ENCODE measurements at regions not wholly inside any gene's neighbourhood (a gene's known extent, or its start where the extent isn't known, plus 50 kb on each side); places are given as distances from the start of the nearest gene placed in this dataset.
"Not testable (repeated sequence)": the region's sequence is repeated elsewhere in the genome, so short reads cannot be mapped to it uniquely, and the experiment has no call there.

- DNase-seq: no peak
Observed at GRCh38 chr14:106228541-106229158, 702.3 kb downstream of the TMEM121 start.

DNA sequence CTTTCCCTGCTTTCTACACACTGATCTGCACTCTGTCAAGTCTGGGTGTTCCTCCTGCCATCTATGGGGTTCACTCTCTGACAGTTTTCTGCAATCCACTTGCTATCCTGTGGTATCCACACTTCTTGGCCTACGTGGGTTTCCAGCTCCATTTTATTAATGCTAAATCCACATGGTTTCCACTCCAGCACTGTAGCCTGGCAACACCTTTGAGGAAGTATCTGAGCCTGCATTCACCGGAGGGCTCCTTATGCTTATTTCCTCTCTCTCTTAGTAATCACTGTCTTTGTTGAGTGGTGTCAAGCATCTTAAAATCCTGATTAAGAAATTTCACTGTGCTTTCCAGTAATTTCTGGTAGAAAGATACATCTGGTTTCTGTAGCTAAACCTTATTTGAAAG lies 703.7 kb downstream of the TMEM121 start:
- DNase-seq: no peak

GRCh38 chr14:106233191-106233590 lies 706.8 kb downstream of the TMEM121 start:
- not testable (repeated sequence) for DNase-seq

DNA sequence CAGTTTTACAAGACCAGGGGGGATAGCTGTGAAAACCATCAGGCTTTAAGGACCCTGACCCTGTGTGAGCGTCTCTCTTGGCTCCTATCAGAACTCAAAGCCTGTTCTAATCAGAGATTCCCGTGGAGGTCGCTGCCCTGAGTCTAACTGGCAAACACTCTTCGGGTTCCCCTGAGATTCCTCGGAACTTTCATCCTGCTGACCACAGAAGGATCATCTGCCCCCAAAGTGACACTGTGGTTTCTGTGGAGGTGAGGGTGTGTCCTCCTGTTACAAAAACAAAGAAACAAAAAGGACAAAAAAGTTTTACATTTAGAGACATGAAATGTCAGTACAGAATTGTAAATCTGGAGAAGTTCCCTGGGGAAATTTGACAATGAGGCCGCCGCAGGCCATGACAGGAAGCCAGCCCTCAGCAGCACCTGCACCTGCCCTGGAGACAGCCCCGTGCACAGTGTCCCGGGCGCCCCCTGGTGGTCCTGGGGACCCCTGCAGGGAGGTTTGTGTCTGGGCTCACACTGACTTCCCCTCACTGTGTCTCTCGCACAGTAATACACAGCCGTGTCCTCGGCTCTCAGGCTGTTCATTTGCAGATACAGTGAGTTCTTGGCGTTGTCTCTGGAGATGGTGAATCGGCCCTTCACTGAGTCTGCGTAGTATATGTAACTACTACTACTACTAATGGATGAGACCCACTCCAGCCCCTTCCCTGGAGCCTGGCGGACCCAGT lies 708.3 kb downstream of the TMEM121 start:
- DNase-seq: not testable (repeated sequence)

DNA sequence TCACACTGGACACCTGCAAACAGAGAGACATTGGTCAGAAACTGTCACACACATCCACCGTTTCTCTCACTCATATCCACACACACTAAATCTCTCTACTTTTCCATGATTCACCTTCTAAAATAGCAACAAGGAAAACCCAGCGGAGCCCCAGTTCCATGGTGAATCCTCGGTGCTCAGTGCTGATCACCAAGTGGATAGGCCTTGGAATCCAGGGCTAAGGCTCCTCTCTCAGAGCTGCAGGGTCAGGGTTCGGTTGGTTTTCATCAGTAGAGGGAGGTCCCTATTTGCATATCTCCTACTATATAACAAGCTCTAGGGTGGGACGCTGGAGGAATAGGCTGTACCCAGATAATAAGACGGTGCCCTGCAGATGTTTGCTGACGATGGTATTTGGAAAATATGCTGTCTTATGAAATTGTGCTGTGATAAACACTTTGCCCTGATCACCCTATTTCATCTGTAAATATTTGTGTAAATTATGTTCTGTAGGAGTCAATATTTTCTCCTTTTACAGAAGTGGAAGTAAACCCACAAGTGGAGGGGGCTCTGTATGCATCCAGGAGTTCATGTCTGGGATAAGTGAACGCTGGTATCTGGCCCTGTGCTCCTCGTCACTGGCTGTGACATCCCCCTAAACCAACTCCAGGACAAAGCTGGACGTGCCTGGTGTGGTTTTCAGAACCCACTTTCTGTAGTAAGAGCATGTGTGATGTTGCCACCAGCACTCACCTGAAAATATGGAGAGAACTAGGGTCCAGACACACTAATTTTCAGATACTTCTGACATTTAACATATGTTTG lies 709.2 kb downstream of the TMEM121 start:
- no peak for DNase-seq

- DNase-seq: no peak
Observed at GRCh38 chr14:106248321-106249192, 722.2 kb downstream of the TMEM121 start.

DNA sequence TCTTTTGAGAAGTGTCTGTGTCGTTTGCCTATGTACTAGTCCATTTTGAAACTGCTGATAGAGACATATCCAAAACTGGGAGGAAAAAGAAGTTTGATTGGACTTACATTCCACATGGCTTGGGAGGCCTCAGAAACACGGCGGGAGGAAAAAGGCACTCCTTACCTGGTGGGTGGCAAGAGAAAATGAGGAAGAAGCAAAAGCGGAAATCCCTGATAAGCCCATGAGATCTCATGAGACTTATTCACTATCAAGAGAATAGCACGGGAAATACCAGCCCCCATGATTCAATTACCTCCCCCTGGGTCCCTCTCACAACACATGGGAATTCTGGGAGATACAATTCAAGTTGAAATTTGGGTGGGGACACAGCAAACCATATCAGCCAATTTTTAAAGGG lies 727.6 kb downstream of the TMEM121 start:
- DNase-seq: not testable (repeated sequence)

DNA sequence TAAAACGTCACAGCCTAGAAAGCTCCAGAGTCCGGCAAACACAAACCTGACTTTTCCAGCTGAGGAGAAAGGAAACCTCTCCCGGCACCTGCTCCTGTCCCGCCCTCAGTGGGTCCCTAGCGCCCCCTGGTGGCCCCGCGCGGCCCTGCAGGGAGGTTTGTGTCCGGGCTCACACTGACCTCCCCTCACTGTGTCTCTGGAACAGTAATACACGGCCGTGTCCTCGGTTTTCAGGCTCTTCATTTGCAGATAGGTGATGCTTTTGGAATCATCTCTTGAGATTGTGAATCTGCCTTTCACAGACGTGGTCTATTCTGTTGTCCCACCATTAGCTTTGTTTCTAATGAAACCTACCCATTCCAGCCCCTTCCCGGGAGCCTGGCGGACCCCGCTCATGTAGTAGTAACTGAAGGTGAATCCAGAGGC lies 731.2 kb downstream of the TMEM121 start:
- DNase-seq: peak in 1 of 2 experiments; percentile 33

GRCh38 chr14:106268013-106268727 lies 741.8 kb downstream of the TMEM121 start:
- no peak for DNase-seq

GRCh38 chr14:106269029-106269428 lies 742.6 kb downstream of the TMEM121 start:
- no peak for DNase-seq

GRCh38 chr14:106269451-106270204 lies 743.2 kb downstream of the TMEM121 start:
- no peak for DNase-seq

DNA sequence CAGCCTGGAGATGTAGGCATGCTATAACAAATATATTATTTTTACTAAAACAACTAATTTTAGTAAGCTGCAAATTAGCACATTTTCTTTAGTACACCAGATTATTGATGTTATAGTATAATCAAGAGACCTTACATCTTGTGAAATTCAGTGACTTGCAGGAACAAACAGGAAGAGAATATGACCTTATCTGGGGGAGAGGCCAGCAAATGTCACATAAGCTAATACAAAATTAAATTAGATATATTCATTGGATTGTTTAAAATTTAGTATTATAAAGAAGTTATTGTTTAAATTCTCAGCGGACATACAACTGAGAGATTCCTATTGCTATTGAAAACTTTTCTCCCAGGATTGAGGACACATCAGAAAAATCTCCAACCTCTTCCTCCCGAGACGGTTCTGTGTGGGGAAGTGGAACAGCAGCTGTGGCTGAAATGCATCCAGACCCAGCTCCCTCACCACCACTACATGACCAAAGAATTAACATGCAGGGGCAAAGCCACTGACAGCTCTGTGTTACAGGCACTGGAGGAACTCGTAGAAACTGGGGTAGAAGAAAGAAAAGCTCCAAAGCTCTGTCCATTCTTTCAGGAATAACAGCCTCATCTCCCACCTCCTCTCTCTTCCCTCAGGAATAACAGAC lies 744.2 kb downstream of the TMEM121 start:
- DNase-seq: not testable (repeated sequence)

DNA sequence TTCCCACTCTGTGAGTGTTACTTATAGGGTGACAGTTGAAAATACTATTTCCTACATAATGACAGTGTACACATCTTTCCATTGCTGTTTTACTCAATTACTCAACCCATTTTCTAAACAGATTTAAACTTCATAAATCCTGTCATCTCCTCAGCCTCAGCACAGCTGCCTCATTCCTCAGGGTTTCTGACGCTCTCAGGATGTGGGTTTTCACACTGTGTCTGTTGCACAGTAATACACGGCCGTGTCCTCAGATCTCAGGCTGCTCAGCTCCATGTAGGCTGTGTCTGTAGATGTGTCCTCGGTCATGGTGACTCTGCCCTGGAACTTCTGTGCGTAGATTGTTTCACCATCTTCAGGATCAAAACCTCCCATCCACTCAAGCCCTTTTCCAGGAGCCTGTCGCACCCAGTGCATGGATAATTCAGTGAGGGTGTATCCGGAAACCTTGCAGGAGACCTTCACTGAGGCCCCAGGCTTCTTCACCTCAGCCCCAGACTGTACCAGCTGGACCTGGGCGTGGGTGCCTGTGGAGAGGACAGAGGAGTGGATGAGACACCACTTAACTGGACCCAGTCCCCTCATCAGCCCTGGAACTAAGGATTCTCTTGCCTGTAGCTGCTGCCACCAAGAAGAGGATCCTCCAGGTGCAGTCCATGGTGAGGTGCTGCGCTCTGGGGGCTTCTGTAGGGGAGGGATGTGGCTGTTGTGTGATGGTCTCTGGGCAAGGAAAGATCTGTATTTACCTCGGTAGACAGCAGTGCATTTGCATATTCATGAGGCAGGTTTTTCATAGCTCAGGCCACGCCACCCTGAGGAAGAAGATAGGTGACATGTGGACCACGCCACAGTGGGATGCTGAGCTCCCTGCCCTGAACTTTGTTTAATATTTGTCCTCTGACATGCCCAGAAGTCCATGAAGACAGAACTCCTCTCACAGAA lies 750.2 kb downstream of the TMEM121 start:
- no peak for DNase-seq

DNA sequence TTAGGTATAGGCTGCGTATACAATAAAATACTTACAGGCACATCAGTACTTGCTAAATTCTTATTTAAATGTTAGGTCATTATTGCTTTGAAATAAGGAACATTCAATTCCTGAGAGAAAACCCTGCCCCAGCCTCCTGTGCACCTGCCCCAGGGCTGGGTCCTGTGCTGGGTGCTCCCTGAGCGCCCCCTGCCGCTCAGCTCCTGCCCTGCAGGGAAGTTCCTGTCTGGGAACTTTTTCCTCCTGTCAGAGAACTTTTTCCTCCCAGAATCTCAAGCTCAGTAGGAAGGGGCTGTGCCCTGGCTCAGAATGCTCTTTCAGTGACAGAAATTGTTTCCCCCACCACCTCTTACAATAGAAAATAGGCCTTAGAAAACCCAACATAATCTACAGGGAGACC lies 751.1 kb downstream of the TMEM121 start:
- no peak for DNase-seq

DNA sequence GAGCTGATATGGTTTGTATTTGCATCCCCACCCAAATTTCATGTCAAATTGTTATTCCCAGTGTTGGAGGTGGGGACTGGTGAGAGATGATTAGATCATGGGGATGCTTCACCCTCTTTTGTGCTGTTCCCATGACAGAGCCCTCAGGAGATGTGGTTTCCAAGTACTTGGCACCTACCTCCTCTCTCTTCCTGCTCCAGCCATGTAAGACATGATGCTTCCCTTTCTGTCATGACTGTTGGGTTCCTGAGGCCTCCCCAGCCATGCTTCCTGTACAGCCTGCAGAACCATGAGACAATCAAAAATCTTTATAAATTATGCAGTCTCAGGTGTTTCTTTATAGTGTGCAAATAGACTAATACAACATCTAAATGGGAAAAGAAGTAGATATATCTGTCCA lies 754.5 kb downstream of the TMEM121 start:
- DNase-seq: no peak

- DNase-seq: no peak
Observed at GRCh38 chr14:106286697-106287290, 760.4 kb downstream of the TMEM121 start.

GRCh38 chr14:106287506-106287905 lies 761.1 kb downstream of the TMEM121 start:
- no peak for DNase-seq

- DNase-seq: no peak
Observed at GRCh38 chr14:106291626-106292025, 765.2 kb downstream of the TMEM121 start.

DNA sequence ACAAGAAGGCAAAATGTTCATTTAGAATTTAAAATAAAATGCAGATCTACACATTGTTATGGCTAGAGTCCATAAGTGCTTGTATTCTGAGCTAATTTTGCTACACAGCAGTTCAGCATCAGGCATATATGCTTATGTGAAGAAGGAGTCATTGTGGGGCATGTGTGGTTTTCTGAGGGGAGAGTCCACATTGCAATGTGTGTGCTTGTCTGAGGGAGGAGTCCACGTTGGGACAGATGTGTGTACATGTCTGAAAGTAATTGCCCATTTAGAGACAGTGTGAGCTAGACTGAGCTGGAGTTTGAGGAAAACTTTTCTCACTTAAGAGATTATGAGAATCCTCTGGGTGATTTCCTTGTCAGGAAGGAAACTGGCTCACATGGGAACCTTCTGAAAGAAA lies 767.9 kb downstream of the TMEM121 start:
- DNase-seq: no peak

Data from NCI-H1930 (cell line).